Panc1 (cell line): ENCODE measurements at regions not wholly inside any gene's neighbourhood (a gene's known extent, or its start where the extent isn't known, plus 50 kb on each side); places are given as distances from the start of the nearest gene placed in this dataset.

Experiments used
- CTCF ChIP-seq: fragments of 450-650 bp; IDR thresholded peaks from 2 replicates; pipeline ENCODE4 v1.5.1; 2017; ENCODE audit warnings: mild to moderate bottlenecking
- POLR2AphosphoS5 ChIP-seq: IDR thresholded peaks from 2 replicates; pipeline ENCODE4 v1.6.1; 2012; ENCODE audit warnings: mild to moderate bottlenecking, low read depth, low read length, moderate library complexity
- REST ChIP-seq, 2 experiments: IDR thresholded peaks; 2 replicates each; pipeline ENCODE4 v1.6.1; 2011 to 2012; ENCODE audit warnings: low read depth in 2 of 2, control low read depth in 1 of 2, low read length in 1 of 2, mild to moderate bottlenecking in 1 of 2, moderate library complexity in 1 of 2; ENCODE audit not compliant: insufficient read depth in 1 of 2
- SIN3A ChIP-seq: IDR thresholded peaks from 2 replicates; pipeline ENCODE4 v1.6.1; 2012; ENCODE audit warnings: low read depth, mild to moderate bottlenecking, low read length, moderate library complexity, borderline replicate concordance; ENCODE audit not compliant: insufficient read depth
- TCF7L2 ChIP-seq: IDR thresholded peaks from 2 replicates; pipeline ENCODE4 v1.6.1; 2011; ENCODE audit warnings: mild to moderate bottlenecking, low read depth, low read length, inconsistent platforms

GRCh38 chr3:176757429-176757828 is 439.9 kb downstream of the TBL1XR1 start:
- TF ChIP-seq CTCF: no peak
- no peak for TF ChIP-seq POLR2AphosphoS5
- TF ChIP-seq REST (IDR thresholded peaks at IDR 0.05; ENCODE audit: insufficient read depth in 1 of 2, low read depth in 2 of 2, low read length in 1 of 2): no peak
- no peak for TF ChIP-seq TCF7L2
- no peak for TF ChIP-seq SIN3A
